ENCODE measurements at regions not wholly inside any gene's neighbourhood (a gene's known extent, or its start where the extent isn't known, plus 50 kb on each side); places are given as distances from the start of the nearest gene placed in this dataset.

GRCh38 chrX:42054256-42054655, 130.9 kb upstream of the CASK start:
- TF ChIP-seq, protein P1, sequence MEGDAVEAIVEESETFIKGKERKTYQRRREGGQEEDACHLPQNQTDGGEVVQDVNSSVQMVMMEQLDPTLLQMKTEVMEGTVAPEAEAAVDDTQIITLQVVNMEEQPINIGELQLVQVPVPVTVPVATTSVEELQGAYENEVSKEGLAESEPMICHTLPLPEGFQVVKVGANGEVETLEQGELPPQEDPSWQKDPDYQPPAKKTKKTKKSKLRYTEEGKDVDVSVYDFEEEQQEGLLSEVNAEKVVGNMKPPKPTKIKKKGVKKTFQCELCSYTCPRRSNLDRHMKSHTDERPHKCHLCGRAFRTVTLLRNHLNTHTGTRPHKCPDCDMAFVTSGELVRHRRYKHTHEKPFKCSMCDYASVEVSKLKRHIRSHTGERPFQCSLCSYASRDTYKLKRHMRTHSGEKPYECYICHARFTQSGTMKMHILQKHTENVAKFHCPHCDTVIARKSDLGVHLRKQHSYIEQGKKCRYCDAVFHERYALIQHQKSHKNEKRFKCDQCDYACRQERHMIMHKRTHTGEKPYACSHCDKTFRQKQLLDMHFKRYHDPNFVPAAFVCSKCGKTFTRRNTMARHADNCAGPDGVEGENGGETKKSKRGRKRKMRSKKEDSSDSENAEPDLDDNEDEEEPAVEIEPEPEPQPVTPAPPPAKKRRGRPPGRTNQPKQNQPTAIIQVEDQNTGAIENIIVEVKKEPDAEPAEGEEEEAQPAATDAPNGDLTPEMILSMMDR (IDR thresholded peaks at IDR 0.05) = no peak
- TF ChIP-seq POLR2A (IDR thresholded peaks at IDR 0.05) = no peak
- no peak for TF ChIP-seq EP300 (IDR thresholded peaks at IDR 0.05)
- no peaks in the 10 kb centered on the region for H3K4me1 ChIP-seq (ENCODE audit: insufficient read depth)
- H3K27ac ChIP-seq = no peak overlapping the region
- intact Hi-C loops (cut with DNase I) = no loop called here
- H3K36me3 ChIP-seq = no peaks in the 10 kb centered on the region
- WGBS, 3 donors = 46 to 64% (median 60%) methylated on average over 1 of the region's 1 CpG
- no peak overlapping the region for H3K4me3 ChIP-seq
- H3K9me3 ChIP-seq = no peaks in the 10 kb centered on the region
- no peaks in the 10 kb centered on the region for H3K27me3 ChIP-seq
- no peak for DNase-seq

- intact Hi-C loops (cut with DNase I) = no loop called here
Measured at GRCh38 chrX:42050345-42050744, 127.0 kb upstream of the CASK start.

GRCh38 chrX:42047886-42048285, 124.5 kb upstream of the CASK start:
- DNase-seq = no peak
- H3K27ac ChIP-seq = no peak overlapping the region
- H3K4me3 ChIP-seq = no peak overlapping the region
- 69 to 79% (median 74%) methylated on average over 5 of the region's 5 CpGs for WGBS, 3 donors
- no peaks in the 10 kb centered on the region for H3K36me3 ChIP-seq
- no peaks in the 10 kb centered on the region for H3K27me3 ChIP-seq
- H3K9me3 ChIP-seq = no peaks in the 10 kb centered on the region
- intact Hi-C loops (cut with DNase I) = no loop called here
- TF ChIP-seq POLR2A (IDR thresholded peaks at IDR 0.05) = no peak
- TF ChIP-seq EP300 (IDR thresholded peaks at IDR 0.05) = no peak
- TF ChIP-seq, protein P1 (IDR thresholded peaks at IDR 0.05) = no peak
- no peaks in the 10 kb centered on the region for H3K4me1 ChIP-seq (ENCODE audit: insufficient read depth)

More at GRCh38 chrX:42050345-42050744, 127.0 kb upstream of the CASK start:
- Histone ChIP-seq H3K4me3 (no peak overlapping the region), H3K9me3 (no peaks in the 10 kb centered on the region), H3K27me3 (no peaks in the 10 kb centered on the region), H3K27ac (no peak overlapping the region), H3K36me3 (no peaks in the 10 kb centered on the region), H3K4me1 (ENCODE audit: insufficient read depth) (no peaks in the 10 kb centered on the region)
- no peak for DNase-seq
- 61 to 85% (median 74%) methylated on average over 4 of the region's 4 CpGs for WGBS, 3 donors
- TF ChIP-seq POLR2A (IDR thresholded peaks at IDR 0.05) = no peak
- TF ChIP-seq, protein P1 (IDR thresholded peaks at IDR 0.05) = no peak
- no peak for TF ChIP-seq EP300 (IDR thresholded peaks at IDR 0.05)

- H3K9me3 ChIP-seq = no peaks in the 10 kb centered on the region
- no peaks in the 10 kb centered on the region for H3K27me3 ChIP-seq
- no peak for DNase-seq
- intact Hi-C loops (cut with DNase I) = no loop called here
- no peaks in the 10 kb centered on the region for H3K36me3 ChIP-seq
- H3K4me3 ChIP-seq = no peak overlapping the region
- H3K4me1 ChIP-seq (ENCODE audit: insufficient read depth) = no peaks in the 10 kb centered on the region
- TF ChIP-seq, protein P1 (IDR thresholded peaks at IDR 0.05) = no peak
- TF ChIP-seq EP300 (IDR thresholded peaks at IDR 0.05) (no peak), POLR2A (IDR thresholded peaks at IDR 0.05) (no peak)
- no peak overlapping the region for H3K27ac ChIP-seq
- WGBS, 3 donors = 53 to 67% (median 64%) methylated on average over 2 of the region's 2 CpGs
Measured at GRCh38 chrX:42028109-42028508, 104.8 kb upstream of the CASK start.

Data from ovary (tissue), 7 donors.